ENCODE measurements at regions not wholly inside any gene's neighbourhood (a gene's known extent, or its start where the extent isn't known, plus 50 kb on each side); places are given as distances from the start of the nearest gene placed in this dataset.

- Histone ChIP-seq H3K27ac (no peak overlapping the region), H3K4me1 (replicated peaks in 1 of 2) (no peaks in the 10 kb centered on the region), H3K27me3 (no peaks in the 10 kb centered on the region), H3K9me3 (replicated peaks in 1 of 3) (no peaks in the 10 kb centered on the region), H3K4me3 (no peak overlapping the region), H3K36me3 (replicated peaks in 1 of 2) (no peaks in the 10 kb centered on the region)
- intact Hi-C loops (cut with DNase I): loop anchor here in 1 of 2 donors (5.0 kb wide), 1 partner anchor 160 kb away; no protein-coding TSS in a partner anchor
- no peak for DNase-seq
- 90 to 95% (median 93%) methylated on average over 5 of the region's 5 CpGs for WGBS, 4 donors
- TF ChIP-seq POLR2A (IDR thresholded peaks at IDR 0.05) (no peak), CTCF (IDR thresholded peaks at IDR 0.05) (no peak)
Observed at GRCh38 chr12:107447336-107447735, 238.3 kb upstream of the PWP1 start.

DNA sequence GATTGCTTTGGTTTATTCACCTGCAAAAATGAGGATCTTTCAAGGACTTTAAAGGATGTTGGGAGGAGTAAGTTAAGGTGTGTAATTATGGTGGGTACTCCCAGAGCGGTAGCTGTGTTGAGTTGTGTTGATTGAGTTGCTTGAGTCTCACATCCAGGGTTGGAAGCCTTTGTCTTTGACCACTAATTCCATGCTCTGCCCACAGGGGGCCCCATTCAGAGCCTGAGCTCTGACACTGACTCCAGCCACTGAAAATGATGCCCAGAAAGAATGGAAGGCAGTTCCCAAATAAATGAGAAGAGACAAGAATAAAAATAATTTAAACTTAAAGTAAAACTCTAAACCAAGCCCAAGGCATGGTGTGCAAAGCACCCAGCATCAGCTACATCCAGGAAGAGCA lies 237.4 kb upstream of the PWP1 start:
- no peaks in the 10 kb centered on the region for H3K27me3 ChIP-seq
- no peaks in the 10 kb centered on the region for H3K9me3 ChIP-seq (replicated peaks in 1 of 3)
- peak in 6 of 7 donors; percentile 26 to 64 (median 51) for DNase-seq
- H3K4me3 ChIP-seq: no peak overlapping the region
- 50 to 77% (median 61%) methylated on average over 1 of the region's 1 CpG for WGBS, 4 donors
- TF ChIP-seq POLR2A (IDR thresholded peaks at IDR 0.05): no peak
- TF ChIP-seq CTCF (IDR thresholded peaks at IDR 0.05): peak; percentile 32 to 59 (median 50)
- H3K27ac ChIP-seq: no peak overlapping the region
- no peaks in the 10 kb centered on the region for H3K4me1 ChIP-seq (replicated peaks in 1 of 2)
- H3K36me3 ChIP-seq (replicated peaks in 1 of 2): no peaks in the 10 kb centered on the region
- intact Hi-C loops (cut with DNase I): loop anchor here in 1 of 2 donors (5.0 kb wide), 1 partner anchor 159 kb away; no protein-coding TSS in a partner anchor

GRCh38 chr12:107449891-107450290 lies 235.7 kb upstream of the PWP1 start:
- no peaks in the 10 kb centered on the region for H3K9me3 ChIP-seq (replicated peaks in 1 of 3)
- 50 to 70% (median 66%) methylated on average over 1 of the region's 1 CpG for WGBS, 4 donors
- no peak overlapping the region for H3K27ac ChIP-seq
- H3K4me1 ChIP-seq (replicated peaks in 1 of 2): no peaks in the 10 kb centered on the region
- DNase-seq: no peak
- TF ChIP-seq CTCF (IDR thresholded peaks at IDR 0.05) (no peak), POLR2A (IDR thresholded peaks at IDR 0.05) (no peak)
- intact Hi-C loops (cut with DNase I): loop anchor here (5.0 to 10.0 kb wide), 2 partner anchors 135 to 157 kb away; no protein-coding TSS in a partner anchor
- H3K27me3 ChIP-seq: no peaks in the 10 kb centered on the region
- H3K4me3 ChIP-seq: no peak overlapping the region
- H3K36me3 ChIP-seq (replicated peaks in 1 of 2): no peaks in the 10 kb centered on the region

GRCh38 chr12:107450541-107450940 lies 235.1 kb upstream of the PWP1 start:
- Histone ChIP-seq H3K36me3 (replicated peaks in 1 of 2) (no peaks in the 10 kb centered on the region), H3K27ac (no peak overlapping the region), H3K4me1 (replicated peaks in 1 of 2) (no peaks in the 10 kb centered on the region), H3K27me3 (no peaks in the 10 kb centered on the region), H3K4me3 (no peak overlapping the region), H3K9me3 (replicated peaks in 1 of 3) (no peaks in the 10 kb centered on the region)
- intact Hi-C loops (cut with DNase I): loop anchor here in 1 of 2 donors (10.0 kb wide), 1 partner anchor 134 kb away; no protein-coding TSS in a partner anchor
- WGBS, 4 donors: 57 to 68% (median 65%) methylated on average over 3 of the region's 3 CpGs
- DNase-seq: no peak
- TF ChIP-seq POLR2A (IDR thresholded peaks at IDR 0.05) (no peak), CTCF (IDR thresholded peaks at IDR 0.05) (no peak)
